ENCODE measurements at regions not wholly inside any gene's neighbourhood (a gene's known extent, or its start where the extent isn't known, plus 50 kb on each side); places are given as distances from the start of the nearest gene placed in this dataset.

- TF ChIP-seq POLR2A (IDR thresholded peaks at IDR 0.05), result no peak
- no peak for TF ChIP-seq CTCF (IDR thresholded peaks at IDR 0.05)
- DNase-seq (no peak), ATAC-seq (no peak)
- intact Hi-C loops (cut with DNase I), result no loop called here
- Histone ChIP-seq H3K27me3 (no peaks in the 10 kb centered on the region), H3K36me3 (no peaks in the 10 kb centered on the region), H3K4me1 (no peaks in the 10 kb centered on the region), H3K4me3 (no peak overlapping the region), H3K9me3 (no peaks in the 10 kb centered on the region), H3K27ac (no peak overlapping the region)
- WGBS (ENCODE audit: insufficient coverage, low coverage, low lambda C conversion rate, missing lambda C conversion rate), result 52% methylated on average over 5 of the region's 5 CpGs
Measured at GRCh38 chr13:74442751-74443150, 308.5 kb upstream of the KLF12 start.

GRCh38 chr13:74438901-74439300 is 304.7 kb upstream of the KLF12 start:
- DNase-seq (no peak), ATAC-seq (no peak)
- H3K36me3 ChIP-seq, result no peaks in the 10 kb centered on the region
- intact Hi-C loops (cut with DNase I), result no loop called here
- no peak overlapping the region for H3K27ac ChIP-seq
- 71% methylated on average over 3 of the region's 3 CpGs for WGBS (ENCODE audit: insufficient coverage, low coverage, low lambda C conversion rate, missing lambda C conversion rate)
- no peak overlapping the region for H3K4me3 ChIP-seq
- no peaks in the 10 kb centered on the region for H3K4me1 ChIP-seq
- no peak for TF ChIP-seq CTCF (IDR thresholded peaks at IDR 0.05)
- no peak for TF ChIP-seq POLR2A (IDR thresholded peaks at IDR 0.05)
- no peaks in the 10 kb centered on the region for H3K9me3 ChIP-seq
- H3K27me3 ChIP-seq, result no peaks in the 10 kb centered on the region

GRCh38 chr13:74434782-74435181 is 300.6 kb upstream of the KLF12 start:
- intact Hi-C loops (cut with DNase I), result no loop called here
- no peak for TF ChIP-seq CTCF (IDR thresholded peaks at IDR 0.05)
- TF ChIP-seq POLR2A (IDR thresholded peaks at IDR 0.05), result no peak
- Histone ChIP-seq H3K9me3 (no peaks in the 10 kb centered on the region), H3K36me3 (no peaks in the 10 kb centered on the region), H3K4me3 (no peak overlapping the region), H3K4me1 (no peaks in the 10 kb centered on the region), H3K27ac (no peak overlapping the region), H3K27me3 (no peaks in the 10 kb centered on the region)
- DNase-seq (no peak), ATAC-seq (no peak)
- WGBS (ENCODE audit: insufficient coverage, low coverage, low lambda C conversion rate, missing lambda C conversion rate), result 44% methylated on average over 2 of the region's 2 CpGs

- Histone ChIP-seq H3K4me1 (no peaks in the 10 kb centered on the region), H3K27me3 (no peaks in the 10 kb centered on the region), H3K9me3 (no peaks in the 10 kb centered on the region), H3K4me3 (no peak overlapping the region), H3K36me3 (no peaks in the 10 kb centered on the region), H3K27ac (no peak overlapping the region)
- no peak for ATAC-seq
- intact Hi-C loops (cut with DNase I), result no loop called here
- DNase-seq, result no peak
- WGBS (ENCODE audit: insufficient coverage, low coverage, low lambda C conversion rate, missing lambda C conversion rate), result 79% methylated on average over 3 of the region's 3 CpGs
- TF ChIP-seq CTCF (IDR thresholded peaks at IDR 0.05) (no peak), POLR2A (IDR thresholded peaks at IDR 0.05) (no peak)
Measured at GRCh38 chr13:74424455-74424854, 290.3 kb upstream of the KLF12 start.

GRCh38 chr13:74423434-74423833 is 289.2 kb upstream of the KLF12 start:
- Histone ChIP-seq H3K4me3 (no peak overlapping the region), H3K9me3 (no peaks in the 10 kb centered on the region), H3K27ac (no peak overlapping the region), H3K27me3 (no peaks in the 10 kb centered on the region), H3K4me1 (no peaks in the 10 kb centered on the region), H3K36me3 (no peaks in the 10 kb centered on the region)
- no peak for ATAC-seq
- intact Hi-C loops (cut with DNase I), result no loop called here
- WGBS (ENCODE audit: insufficient coverage, low coverage, low lambda C conversion rate, missing lambda C conversion rate), result 67% methylated on average over 3 of the region's 3 CpGs
- TF ChIP-seq POLR2A (IDR thresholded peaks at IDR 0.05) (no peak), CTCF (IDR thresholded peaks at IDR 0.05) (no peak)
- DNase-seq, result no peak
